Esophagus squamous epithelium (tissue), 4 donors: ENCODE measurements at regions not wholly inside any gene's neighbourhood (a gene's known extent, or its start where the extent isn't known, plus 50 kb on each side); places are given as distances from the start of the nearest gene placed in this dataset.

ENCODE experiments used
- CTCF ChIP-seq, 6 experiments: fragments of 450-650 bp in 4 of 6; fragments of 200-600 bp in 2 of 6; sonication (generic) in 2 of 6; IDR thresholded peaks; one replicate each; pipeline ENCODE4 v1.5.1; 2016 to 2019; ENCODE audit warnings: antibody characterized with exemption in 6 of 6, mild to moderate bottlenecking in 4 of 6, moderate library complexity in 4 of 6
- POLR2A ChIP-seq, 4 donors: fragments of 450-650 bp; IDR thresholded peaks; one replicate each; pipeline ENCODE4 v1.6.1; 2017; ENCODE audit warnings: antibody characterized with exemption in 4 of 4, mild to moderate bottlenecking in 4 of 4, moderate library complexity in 3 of 4

- TF ChIP-seq CTCF (IDR thresholded peaks at IDR 0.05) = no peak
- TF ChIP-seq POLR2A (IDR thresholded peaks at IDR 0.05) = no peak
These were observed 64.7 kb downstream of the NKX6-1 start for GRCh38 chr4:84434344-84434743.
